DND-41 (cell line): ENCODE measurements at regions not wholly inside any gene's neighbourhood (a gene's known extent, or its start where the extent isn't known, plus 50 kb on each side); places are given as distances from the start of the nearest gene placed in this dataset.

Experiments used
- ATAC-seq: fragments of 200-7000 bp; cut with Tn5 transposase; 3 replicates; pipeline ENCODE4 v1.9.1; 2021; ENCODE audit warnings: low read depth; ENCODE audit not compliant: insufficient read depth
- DNase-seq: peaks from one replicate; pipeline ENCODE4 v3.0.0-alpha.2; 2020
- H2AFZ ChIP-seq: 2 replicates; pipeline ENCODE4 v1.6.0; 2012; ENCODE audit warnings: low read depth, low read length
- H3K27ac ChIP-seq: 2 replicates; pipeline ENCODE4 v1.5.1; 2012; ENCODE audit warnings: low read length, inconsistent platforms
- H3K27me3 ChIP-seq: fragments of 200-600 bp; sonication (generic); 2 replicates; pipeline ENCODE4 v1.6.0; 2012; ENCODE audit warnings: low read length, mild to moderate bottlenecking, inconsistent platforms; ENCODE audit not compliant: insufficient read depth, poor library complexity
- H3K36me3 ChIP-seq: 2 replicates; pipeline ENCODE4 v1.5.1; 2012; ENCODE audit warnings: low read length, inconsistent platforms; ENCODE audit not compliant: insufficient read depth
- H3K4me1 ChIP-seq: 2 replicates; pipeline ENCODE4 v1.5.1; 2012; ENCODE audit warnings: mild to moderate bottlenecking, low read length; ENCODE audit not compliant: insufficient read depth
- H3K4me2 ChIP-seq: 2 replicates; pipeline ENCODE4 v1.6.0; 2012; ENCODE audit warnings: mild to moderate bottlenecking, moderate library complexity, low read length, inconsistent platforms; ENCODE audit not compliant: insufficient read depth
- H3K4me3 ChIP-seq, 2 experiments: fragments of 200-600 bp in 1 of 2; shearing (Covaris generic) in 1 of 2; 2 replicates each; pipeline ENCODE4 v1.5.1; 2012 to 2016; ENCODE audit warnings: inconsistent platforms in 2 of 2, low read length in 2 of 2, mild to moderate bottlenecking in 2 of 2, low read depth in 1 of 2, moderate library complexity in 1 of 2
- H3K79me2 ChIP-seq: 2 replicates; pipeline ENCODE4 v1.6.0; 2012; ENCODE audit warnings: low read length, inconsistent platforms; ENCODE audit not compliant: insufficient read depth
- H3K9ac ChIP-seq: 2 replicates; pipeline ENCODE4 v1.6.0; 2012; ENCODE audit warnings: low read depth, mild to moderate bottlenecking, inconsistent platforms, low read length, moderate library complexity
- H3K9me3 ChIP-seq: 2 replicates; pipeline ENCODE4 v1.5.1; 2012; ENCODE audit warnings: low read length, moderate library complexity, mild to moderate bottlenecking, inconsistent platforms; ENCODE audit not compliant: insufficient read depth, severe bottlenecking
- H4K20me1 ChIP-seq: 2 replicates; pipeline ENCODE4 v1.6.0; 2012; ENCODE audit warnings: low read length; ENCODE audit not compliant: insufficient read depth
- CTCF ChIP-seq: IDR thresholded peaks from 2 replicates; pipeline ENCODE4 v1.5.1; 2012; ENCODE audit warnings: borderline replicate concordance, low read length, moderate library complexity, mild to moderate bottlenecking; ENCODE audit not compliant: poor library complexity, severe bottlenecking; ENCODE audit errors: extremely low read depth
- EZH2 ChIP-seq: IDR thresholded peaks from 3 replicates; pipeline ENCODE4 v1.6.1; 2012; ENCODE audit warnings: borderline replicate concordance, low read depth, mild to moderate bottlenecking, moderate library complexity, low read length, inconsistent platforms; ENCODE audit not compliant: severe bottlenecking

GRCh38 chr2:55995211-55995610 lies 71.6 kb upstream of the EFEMP1 start:
- Histone ChIP-seq H3K4me2 (no peak overlapping the region), H3K27ac (no peak overlapping the region), H3K9ac (no peak overlapping the region), H2AFZ (no peak overlapping the region), H3K9me3 (no peaks in the 10 kb centered on the region), H3K36me3 (no peaks in the 10 kb centered on the region), H4K20me1 (no peaks in the 10 kb centered on the region), H3K4me3 (no peak overlapping the region), H3K27me3 (peaks cover under 1% of the 10 kb centered on the region), H3K4me1 (no peaks in the 10 kb centered on the region), H3K79me2 (no peaks in the 10 kb centered on the region)
- DNase-seq (no peak), ATAC-seq (no peak)
- no peak for TF ChIP-seq EZH2
- no peak for TF ChIP-seq CTCF

- H3K4me3 ChIP-seq, result no peak overlapping the region
- no peaks in the 10 kb centered on the region for H3K9me3 ChIP-seq
- ATAC-seq (no peak), DNase-seq (no peak)
- H4K20me1 ChIP-seq, result no peaks in the 10 kb centered on the region
- H3K27me3 ChIP-seq, result peaks cover 8% of the 10 kb centered on the region
- H3K36me3 ChIP-seq, result no peaks in the 10 kb centered on the region
- H3K79me2 ChIP-seq, result no peaks in the 10 kb centered on the region
- no peak overlapping the region for H3K27ac ChIP-seq
- no peak overlapping the region for H3K9ac ChIP-seq
- no peak overlapping the region for H3K4me2 ChIP-seq
- H3K4me1 ChIP-seq, result no peaks in the 10 kb centered on the region
- H2AFZ ChIP-seq, result no peak overlapping the region
- TF ChIP-seq CTCF (no peak), EZH2 (no peak)
Observed at GRCh38 chr2:55995902-55996301, 72.3 kb upstream of the EFEMP1 start.

GRCh38 chr2:55999231-55999630 lies 75.6 kb upstream of the EFEMP1 start:
- no peaks in the 10 kb centered on the region for H3K4me1 ChIP-seq
- H4K20me1 ChIP-seq, result no peaks in the 10 kb centered on the region
- H3K4me3 ChIP-seq, result no peak overlapping the region
- no peak overlapping the region for H3K27ac ChIP-seq
- H3K4me2 ChIP-seq, result no peak overlapping the region
- peaks cover 8% of the 10 kb centered on the region for H3K27me3 ChIP-seq
- no peak for DNase-seq
- no peaks in the 10 kb centered on the region for H3K9me3 ChIP-seq
- no peak overlapping the region for H3K9ac ChIP-seq
- ATAC-seq, result no peak
- H3K36me3 ChIP-seq, result no peaks in the 10 kb centered on the region
- H3K79me2 ChIP-seq, result no peaks in the 10 kb centered on the region
- no peak for TF ChIP-seq CTCF
- TF ChIP-seq EZH2, result no peak
- no peak overlapping the region for H2AFZ ChIP-seq

GRCh38 chr2:55999790-56000189 lies 76.2 kb upstream of the EFEMP1 start:
- Histone ChIP-seq H3K36me3 (no peaks in the 10 kb centered on the region), H3K27me3 (peaks cover 8% of the 10 kb centered on the region), H3K9me3 (no peaks in the 10 kb centered on the region), H3K9ac (no peak overlapping the region), H2AFZ (no peak overlapping the region), H3K4me1 (no peaks in the 10 kb centered on the region), H3K27ac (no peak overlapping the region), H4K20me1 (no peaks in the 10 kb centered on the region), H3K4me2 (no peak overlapping the region), H3K4me3 (no peak overlapping the region), H3K79me2 (no peaks in the 10 kb centered on the region)
- TF ChIP-seq EZH2 (no peak), CTCF (no peak)
- DNase-seq, result no peak
- ATAC-seq, result no peak
